K562 (cell line): ENCODE measurements at regions not wholly inside any gene's neighbourhood (a gene's known extent, or its start where the extent isn't known, plus 50 kb on each side); places are given as distances from the start of the nearest gene placed in this dataset.
"Not testable (repeated sequence)": the region's sequence is repeated elsewhere in the genome, so short reads cannot be mapped to it uniquely, and the experiment has no call there.

Experiments used
- CTCF ChIP-seq, 3 experiments: IDR thresholded peaks in 2 of 3; conservative IDR thresholded peaks in 1 of 3; 2 replicates each; pipeline ENCODE4 v1.5.1; 2011 to 2012; ENCODE audit warnings: low read length in 3 of 3, mild to moderate bottlenecking in 3 of 3, control low read depth in 2 of 3, improper control_type of control experiment in 1 of 3, inconsistent platforms in 1 of 3, low read depth in 1 of 3, mixed read lengths in 1 of 3, moderate library complexity in 1 of 3; ENCODE audit not compliant: insufficient read depth in 2 of 3
- ZNF143 ChIP-seq: sonication (generic); formaldehyde crosslinking; IDR thresholded peaks from 2 replicates; pipeline ENCODE4 v1.9.0; 2022; ENCODE audit warnings: mild to moderate bottlenecking, missing genetic modification reagents
- TF ChIP-seq, protein P1 (sequence below), 2 experiments: fragments of 450-650 bp in 1 of 2; sonication (generic) in 1 of 2; formaldehyde crosslinking in 1 of 2; IDR thresholded peaks; 2 replicates each; pipeline versions ENCODE4 v1.7.1 to v1.9.0; 2016 to 2022; ENCODE audit warnings: inconsistent platforms in 1 of 2, mild to moderate bottlenecking in 1 of 2, missing genetic modification reagents in 1 of 2

- not testable (repeated sequence) for TF ChIP-seq ZNF143 (CRISPR knock-in tag); CTCF (IDR thresholded peaks at IDR 0.05 in 2 of 3, conservative IDR thresholded peaks at IDR 0.05 in 1 of 3; ENCODE audit: insufficient read depth in 2 of 3, low read depth in 1 of 3, low read length in 3 of 3)
- TF ChIP-seq, protein P1, sequence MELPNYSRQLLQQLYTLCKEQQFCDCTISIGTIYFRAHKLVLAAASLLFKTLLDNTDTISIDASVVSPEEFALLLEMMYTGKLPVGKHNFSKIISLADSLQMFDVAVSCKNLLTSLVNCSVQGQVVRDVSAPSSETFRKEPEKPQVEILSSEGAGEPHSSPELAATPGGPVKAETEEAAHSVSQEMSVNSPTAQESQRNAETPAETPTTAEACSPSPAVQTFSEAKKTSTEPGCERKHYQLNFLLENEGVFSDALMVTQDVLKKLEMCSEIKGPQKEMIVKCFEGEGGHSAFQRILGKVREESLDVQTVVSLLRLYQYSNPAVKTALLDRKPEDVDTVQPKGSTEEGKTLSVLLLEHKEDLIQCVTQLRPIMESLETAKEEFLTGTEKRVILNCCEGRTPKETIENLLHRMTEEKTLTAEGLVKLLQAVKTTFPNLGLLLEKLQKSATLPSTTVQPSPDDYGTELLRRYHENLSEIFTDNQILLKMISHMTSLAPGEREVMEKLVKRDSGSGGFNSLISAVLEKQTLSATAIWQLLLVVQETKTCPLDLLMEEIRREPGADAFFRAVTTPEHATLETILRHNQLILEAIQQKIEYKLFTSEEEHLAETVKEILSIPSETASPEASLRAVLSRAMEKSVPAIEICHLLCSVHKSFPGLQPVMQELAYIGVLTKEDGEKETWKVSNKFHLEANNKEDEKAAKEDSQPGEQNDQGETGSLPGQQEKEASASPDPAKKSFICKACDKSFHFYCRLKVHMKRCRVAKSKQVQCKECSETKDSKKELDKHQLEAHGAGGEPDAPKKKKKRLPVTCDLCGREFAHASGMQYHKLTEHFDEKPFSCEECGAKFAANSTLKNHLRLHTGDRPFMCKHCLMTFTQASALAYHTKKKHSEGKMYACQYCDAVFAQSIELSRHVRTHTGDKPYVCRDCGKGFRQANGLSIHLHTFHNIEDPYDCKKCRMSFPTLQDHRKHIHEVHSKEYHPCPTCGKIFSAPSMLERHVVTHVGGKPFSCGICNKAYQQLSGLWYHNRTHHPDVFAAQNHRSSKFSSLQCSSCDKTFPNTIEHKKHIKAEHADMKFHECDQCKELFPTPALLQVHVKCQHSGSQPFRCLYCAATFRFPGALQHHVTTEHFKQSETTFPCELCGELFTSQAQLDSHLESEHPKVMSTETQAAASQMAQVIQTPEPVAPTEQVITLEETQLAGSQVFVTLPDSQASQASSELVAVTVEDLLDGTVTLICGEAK (IDR thresholded peaks at IDR 0.05): not testable (repeated sequence)
- TF ChIP-seq, protein P1 (CRISPR knock-in tag; IDR thresholded peaks at IDR 0.05): not testable (repeated sequence)
These were observed 345.1 kb upstream of the FANCL start for GRCh38 chr2:58586178-58586577.
